Stimulated activated CD4-positive, alpha-beta T cell treated with anti-CD3 and anti-CD28 coated beads, Interleukin-12 subunit alpha, Interleukin-12 subunit beta, amount 100 ng/mL, for 24 hours (primary cell): ENCODE measurements at regions not wholly inside any gene's neighbourhood (a gene's known extent, or its start where the extent isn't known, plus 50 kb on each side); places are given as distances from the start of the nearest gene placed in this dataset.

Experiments
- DNase-seq, 2 experiments: peaks; one replicate each; pipeline ENCODE4 v3.0.0-alpha.2; 2020; ENCODE audit warnings: low read depth in 2 of 2

DNA sequence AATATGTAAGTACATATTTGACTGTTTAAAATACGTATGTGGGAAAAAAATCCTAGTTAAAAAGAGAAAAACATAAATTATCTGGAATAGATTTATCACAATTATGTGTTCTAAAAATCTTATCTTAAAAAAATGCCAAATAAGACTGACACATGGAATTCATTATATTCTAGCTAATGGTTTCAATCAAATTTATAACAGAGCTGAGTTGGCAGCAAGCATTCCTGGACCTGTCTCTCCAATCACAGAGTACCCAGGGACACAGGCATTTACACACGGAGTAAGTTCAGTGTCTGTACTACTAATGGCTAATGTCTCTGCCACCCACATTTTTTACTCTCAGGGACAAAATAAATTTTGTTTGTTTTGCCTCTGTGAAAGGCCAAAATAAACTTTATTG is 122.3 kb downstream of the RPS12 start:
- DNase-seq: no peak

DNA sequence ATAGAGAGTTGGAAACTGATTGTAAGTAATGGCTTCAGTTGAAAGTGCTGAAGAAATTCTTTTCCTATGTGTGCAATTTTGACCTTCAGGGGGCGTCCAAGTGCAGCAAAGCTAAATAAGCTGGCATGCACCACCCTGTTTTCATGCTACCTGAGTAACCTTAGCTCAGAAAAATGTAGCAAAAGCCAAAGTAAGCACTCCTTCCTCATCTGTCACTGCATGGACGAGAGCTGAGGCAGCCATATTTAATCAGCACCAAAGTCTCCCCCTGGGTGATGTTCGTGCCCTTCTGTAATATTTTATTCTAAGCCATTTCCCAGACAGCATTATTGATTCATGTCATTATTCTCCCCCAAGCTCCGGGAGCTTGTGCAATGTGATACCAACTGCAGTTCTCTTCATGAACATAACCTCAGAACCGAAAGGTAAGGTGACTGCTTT is 123.1 kb downstream of the RPS12 start:
- DNase-seq: peak in 1 of 2 experiments; percentile 11

DNA sequence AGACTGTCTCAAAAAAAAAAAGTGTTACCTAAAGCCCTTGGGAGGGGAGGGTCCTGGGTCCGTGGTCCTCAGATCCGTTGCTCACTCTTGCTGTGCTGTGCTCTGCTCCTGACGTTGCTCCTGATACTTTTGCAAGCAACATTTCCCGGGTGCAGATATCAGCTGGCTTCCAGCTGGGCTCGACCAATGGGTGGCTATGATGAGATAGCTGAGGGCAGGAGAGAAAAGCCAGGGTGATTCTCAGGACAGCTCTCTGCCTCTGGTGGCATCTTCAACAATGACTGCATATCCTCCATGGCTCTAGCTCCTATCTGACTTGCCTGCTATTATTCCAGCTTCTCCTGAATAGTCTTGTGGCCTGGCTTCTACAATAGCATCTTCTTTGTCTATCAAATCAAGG is 134.5 kb downstream of the RPS12 start:
- no peak for DNase-seq

DNA sequence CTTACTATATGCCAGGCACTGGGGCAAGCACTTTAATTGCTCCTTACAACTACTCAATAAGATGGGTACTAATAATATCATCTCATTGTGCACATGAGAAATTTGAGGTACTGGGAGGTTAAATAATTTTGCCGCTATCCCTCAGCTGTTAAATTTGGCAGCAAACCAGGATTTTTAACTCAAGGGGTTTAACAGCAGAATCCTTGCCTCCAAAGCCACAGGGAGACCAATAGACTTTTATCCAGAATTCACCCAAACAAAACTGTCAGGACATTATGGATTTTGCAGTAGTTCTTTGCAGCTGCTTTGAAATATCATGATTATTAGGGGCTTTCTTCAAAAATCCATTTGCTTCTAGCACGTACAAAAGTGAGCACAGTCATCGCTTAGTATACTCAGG is 136.2 kb downstream of the RPS12 start:
- no peak for DNase-seq

DNA sequence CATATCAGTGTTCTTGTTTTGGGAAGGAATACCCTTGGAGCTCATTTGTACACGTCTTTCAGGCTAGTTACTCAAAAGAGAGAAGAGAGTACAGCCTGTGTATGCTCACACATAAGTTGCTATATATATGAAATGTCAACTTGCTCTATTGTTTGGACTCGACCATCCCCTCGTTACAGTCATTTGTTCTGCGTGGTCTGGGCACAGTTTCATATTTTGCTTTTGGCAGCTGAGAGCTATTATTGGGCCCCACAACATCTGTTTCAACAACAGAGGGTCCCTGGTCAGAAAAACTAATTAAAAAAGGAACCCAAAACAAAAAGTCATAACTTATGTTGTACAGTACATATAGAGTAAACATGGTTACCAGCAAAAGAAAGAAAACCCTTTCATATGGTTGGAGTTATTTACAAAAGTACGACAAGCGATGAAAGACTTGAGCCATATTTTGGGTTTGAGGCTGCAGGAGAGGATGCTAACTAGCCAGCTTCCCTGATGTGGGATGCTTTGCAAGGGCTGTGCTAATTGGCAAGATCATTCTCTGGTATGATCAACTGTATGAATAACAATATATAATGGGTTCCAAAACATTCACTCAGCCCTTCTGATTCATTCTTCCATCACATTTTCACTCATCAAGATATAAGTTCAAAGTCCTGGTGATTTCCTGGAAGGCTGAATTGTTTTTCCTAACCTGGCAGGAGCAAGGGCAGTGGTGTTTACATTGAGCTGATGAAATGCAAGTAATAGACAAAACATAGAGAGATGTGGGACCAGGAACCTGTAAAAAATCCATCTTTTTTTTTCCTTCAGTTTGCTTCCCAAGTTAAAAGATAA is 137.9 kb downstream of the RPS12 start:
- DNase-seq: no peak

DNA sequence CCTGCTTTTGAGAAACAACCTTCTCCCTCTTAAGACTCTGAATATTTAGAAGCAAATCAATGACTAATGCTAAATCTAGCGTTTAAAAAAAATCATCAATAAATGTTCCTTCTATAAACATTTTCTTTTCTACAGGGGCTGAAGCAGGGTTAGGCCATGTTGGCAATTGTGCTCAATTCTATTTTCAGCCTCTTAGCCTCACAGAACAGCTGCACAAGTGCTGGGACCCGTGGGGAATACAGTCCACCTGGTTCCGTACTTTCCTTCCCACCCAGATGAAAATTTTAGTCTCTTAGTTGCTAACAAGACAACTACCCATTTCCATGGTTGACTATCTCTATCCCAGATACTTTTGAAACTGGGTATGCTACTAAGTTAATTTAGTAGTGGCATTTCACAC is 138.6 kb downstream of the RPS12 start:
- no peak for DNase-seq

DNA sequence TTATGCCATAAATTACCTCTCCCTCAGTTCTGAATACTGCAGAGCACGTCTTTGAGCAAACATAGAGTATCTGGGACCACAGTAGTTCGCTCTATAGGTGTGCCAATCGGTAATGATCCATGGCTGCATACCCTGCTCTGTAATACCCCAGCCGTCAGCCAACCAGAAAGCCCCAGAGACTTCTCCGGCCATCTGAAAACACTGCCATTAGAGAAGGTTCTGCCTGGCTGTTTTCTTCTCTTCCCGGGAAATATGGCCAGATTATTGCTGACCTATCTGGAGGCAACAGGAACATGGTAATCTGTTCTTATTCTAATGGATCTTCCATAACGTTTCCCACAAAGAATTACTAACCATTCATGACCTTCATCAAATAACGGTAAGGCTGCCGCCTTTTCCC is 139.9 kb downstream of the RPS12 start:
- no peak for DNase-seq

DNA sequence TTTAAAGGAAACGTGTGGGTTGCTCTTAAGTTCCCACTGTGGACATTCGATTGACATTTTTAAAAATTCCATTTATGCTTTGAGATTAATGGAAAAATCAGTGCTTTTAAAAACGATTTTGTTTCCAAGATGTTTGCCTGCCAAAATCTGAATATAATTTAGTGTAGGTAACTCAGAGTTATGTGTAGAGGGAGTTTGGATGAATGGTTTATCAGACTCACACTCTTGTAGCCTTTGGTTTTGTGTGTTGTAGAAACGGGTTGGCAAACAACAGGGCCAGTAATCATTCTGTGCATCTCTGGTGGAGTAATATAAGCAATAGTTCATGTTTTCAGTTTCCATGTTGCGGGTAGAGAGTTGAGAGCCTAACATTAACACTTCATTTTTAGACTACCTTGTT is 140.6 kb downstream of the RPS12 start:
- DNase-seq: no peak

DNA sequence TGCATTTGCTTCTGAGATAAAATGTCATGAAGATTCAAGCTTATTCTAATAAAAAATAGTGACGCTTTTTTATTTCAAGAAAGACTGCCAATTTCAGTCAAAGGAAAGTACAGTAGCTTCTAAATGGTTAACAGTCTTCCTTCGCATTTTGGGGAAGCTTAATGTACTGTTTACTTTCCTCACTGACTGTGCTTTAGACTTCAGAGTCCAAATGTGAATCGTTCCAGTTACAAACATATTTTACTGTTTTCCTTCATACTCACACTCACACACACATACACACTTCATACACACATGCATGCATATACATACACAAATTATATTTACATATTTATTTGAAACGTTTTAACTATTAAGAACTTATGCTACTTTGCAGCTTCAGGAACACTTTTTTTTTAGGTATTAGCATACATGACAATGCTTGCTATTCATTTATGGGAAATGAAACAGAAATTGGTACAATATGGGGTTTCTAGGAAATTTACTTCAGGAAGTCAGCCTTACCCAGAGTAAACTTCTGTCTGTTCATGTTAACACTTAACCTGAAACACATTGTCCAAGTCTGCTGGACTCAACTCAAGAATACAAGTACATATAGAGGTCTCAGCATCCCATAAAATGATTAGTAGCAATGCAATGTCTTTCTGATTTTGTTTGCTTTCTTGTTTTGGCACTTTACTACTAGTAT is 145.4 kb downstream of the RPS12 start:
- no peak for DNase-seq

DNA sequence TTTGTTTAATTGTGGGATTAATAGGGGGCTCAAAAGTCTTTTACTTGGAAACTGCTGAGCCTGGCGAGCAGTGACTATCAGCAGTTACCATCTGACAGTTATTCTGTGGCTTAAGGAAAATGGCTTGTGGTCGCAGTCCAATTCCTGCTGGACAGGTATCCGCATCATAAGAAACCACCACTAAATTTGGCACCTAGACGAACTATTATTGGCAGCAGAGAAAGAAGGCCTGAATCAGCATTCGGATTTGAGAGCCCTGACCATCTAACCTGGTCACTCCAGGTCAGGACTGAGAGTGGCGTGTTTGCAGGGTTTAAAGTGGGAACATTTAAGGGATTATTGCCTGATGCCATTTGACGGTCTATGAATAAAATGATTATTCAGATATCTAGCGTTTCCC is 146.4 kb downstream of the RPS12 start:
- DNase-seq: no peak

DNA sequence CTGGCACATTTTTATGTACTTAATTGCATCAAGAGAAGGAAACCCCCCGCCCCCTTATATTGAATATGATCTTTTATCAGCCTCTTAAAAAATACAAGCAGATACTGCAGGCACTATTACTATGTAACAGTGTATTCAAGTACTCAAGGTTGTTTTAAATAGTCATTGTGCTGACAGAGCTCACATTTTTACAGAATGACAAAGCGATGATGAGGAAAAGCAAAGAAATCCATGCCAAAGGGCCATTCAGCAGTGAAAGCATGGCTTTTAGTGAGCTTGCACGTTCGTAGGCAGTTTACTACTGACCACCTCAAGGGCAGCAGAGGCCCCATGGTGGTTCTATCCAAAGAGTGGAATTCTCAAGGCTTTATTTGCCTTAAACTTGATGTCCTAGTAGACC is 146.8 kb downstream of the RPS12 start:
- no peak for DNase-seq

DNA sequence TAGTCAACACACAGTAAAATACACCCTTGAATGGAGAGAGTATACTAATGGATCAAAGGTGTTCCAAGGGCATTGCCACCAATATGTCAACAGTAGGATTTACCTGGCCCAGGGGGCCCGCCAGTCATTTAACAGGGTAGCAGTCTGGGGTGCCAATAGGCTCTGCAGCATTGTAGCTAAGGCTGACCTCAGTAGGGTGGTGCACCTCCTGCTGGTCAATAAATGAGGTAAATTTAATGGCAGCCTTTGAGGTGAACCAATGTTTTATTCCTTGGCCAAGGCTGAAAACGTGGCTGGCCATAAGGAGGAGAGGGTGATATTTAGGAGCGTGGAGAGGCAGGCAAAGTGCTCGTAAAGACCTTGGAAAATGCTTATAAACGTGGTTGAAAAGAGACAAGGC is 147.2 kb downstream of the RPS12 start:
- no peak for DNase-seq

DNA sequence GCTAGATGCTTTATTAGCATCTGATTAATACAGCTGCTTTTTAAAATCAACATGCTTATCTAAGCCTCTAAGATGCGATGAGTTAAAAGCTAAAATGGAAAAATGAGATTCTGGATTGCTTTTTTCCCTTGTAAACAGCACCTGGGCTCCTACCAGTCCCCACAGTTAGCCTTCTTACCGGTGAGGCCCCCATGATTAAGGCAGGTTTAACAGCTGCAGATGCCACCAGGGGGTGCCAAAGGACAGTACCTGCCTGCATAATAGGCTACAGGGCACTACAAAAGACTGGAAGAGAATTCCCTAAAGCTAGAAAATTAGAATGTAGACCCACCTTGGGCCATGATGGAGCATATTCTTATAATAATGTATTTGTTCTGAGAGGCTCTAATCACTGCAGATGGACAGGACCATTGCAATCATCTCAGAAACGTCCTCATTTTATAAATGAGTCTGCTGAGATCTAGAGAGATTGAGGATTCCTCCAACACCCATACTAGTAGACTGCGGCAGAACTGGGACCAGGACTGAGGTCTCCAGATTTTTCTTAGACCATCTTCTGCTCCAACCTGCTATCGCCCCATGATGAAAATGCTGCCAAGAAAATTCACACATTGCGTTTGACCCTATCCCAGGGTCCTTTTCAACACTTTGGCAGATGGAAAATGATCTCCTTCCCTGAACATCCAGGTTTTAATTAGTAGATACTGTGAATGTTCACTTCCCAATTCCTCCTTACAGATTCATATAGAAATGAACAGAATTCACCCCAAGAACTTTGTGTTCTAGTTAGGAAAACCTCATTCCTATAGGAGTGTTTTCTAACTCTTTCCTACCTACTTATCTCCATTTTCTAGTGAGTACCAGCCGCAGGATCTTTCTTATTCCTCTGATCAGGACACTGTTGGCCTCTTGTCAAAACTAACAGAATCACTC is 148.8 kb downstream of the RPS12 start:
- peak; percentile 6 to 62 for DNase-seq

DNA sequence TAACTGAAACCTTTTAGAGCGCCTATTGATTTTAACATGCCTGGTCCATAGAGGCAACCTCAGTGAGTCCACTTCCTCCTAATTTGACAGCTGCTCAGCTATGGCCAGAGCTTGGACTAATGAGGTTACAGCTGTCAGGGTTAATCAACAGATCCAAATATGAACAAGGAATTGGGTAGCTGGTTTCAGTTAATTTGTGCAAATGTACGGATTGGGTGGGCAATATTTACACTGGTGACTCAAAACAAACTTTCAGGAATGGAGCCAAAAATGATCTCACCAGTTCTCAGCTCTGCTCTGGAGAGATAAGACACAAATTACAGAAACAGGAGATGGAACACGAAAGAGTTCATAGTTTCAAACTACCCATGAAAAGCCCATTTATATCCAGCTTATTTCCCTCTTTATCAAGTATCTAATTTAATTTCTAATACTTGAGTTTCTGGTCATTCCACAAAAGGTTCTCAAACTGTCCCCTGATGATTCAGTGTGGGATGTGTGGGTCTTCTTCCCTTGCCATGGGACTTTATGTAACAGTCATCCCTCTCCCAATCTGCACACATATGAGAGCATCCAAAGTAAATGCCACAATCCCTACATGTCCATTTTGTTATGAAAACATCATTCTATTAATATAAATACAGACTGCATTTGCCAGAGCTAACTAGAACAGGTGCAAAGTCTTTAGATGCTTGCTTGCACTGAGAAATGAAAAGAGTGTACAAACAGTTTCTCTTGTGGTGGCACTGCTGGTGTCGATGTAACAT is 149.9 kb downstream of the RPS12 start:
- DNase-seq: no peak

DNA sequence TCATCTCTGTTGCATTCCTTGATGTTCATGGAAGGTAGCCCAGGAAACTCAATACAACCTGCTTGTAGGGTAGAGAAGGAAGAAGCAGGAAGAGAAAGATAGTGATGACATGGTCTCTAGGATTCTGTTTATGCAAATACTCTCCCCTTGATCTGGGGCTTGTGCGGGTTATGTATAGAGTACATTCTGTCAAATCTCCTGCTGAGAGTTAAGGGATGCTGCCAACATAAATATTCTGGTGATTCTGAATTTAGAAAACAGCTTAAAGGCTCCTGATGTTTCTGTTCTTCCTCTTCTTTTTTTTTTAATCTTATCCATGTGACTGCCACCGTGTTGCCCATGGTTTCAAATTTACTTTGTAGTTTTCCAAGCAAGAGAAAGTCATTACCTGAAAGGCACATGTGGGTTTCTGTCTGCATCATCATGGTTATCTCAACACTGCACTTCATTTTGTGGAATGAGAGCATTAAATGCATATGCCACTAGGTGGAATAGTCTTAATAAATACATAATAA is 150.6 kb downstream of the RPS12 start:
- no peak for DNase-seq

DNA sequence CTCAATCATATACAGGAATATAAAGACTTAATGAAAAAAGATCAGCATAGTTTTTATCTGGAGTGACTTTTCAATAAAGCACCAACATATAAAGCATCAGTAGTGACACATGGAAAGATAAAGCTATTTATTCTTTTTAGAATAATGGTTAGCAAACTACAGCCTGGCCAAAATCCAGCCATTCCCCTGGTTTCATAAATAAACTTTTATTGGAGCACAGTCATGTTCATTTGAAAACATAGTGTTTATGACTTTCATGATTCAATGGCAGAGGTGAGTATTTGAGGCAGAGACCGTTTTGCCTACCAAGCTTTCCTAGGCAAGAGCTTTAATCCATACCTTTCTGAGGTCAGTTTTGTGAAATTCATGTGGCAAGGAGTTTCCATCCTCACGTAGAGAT is 153.5 kb downstream of the RPS12 start:
- DNase-seq: no peak

DNA sequence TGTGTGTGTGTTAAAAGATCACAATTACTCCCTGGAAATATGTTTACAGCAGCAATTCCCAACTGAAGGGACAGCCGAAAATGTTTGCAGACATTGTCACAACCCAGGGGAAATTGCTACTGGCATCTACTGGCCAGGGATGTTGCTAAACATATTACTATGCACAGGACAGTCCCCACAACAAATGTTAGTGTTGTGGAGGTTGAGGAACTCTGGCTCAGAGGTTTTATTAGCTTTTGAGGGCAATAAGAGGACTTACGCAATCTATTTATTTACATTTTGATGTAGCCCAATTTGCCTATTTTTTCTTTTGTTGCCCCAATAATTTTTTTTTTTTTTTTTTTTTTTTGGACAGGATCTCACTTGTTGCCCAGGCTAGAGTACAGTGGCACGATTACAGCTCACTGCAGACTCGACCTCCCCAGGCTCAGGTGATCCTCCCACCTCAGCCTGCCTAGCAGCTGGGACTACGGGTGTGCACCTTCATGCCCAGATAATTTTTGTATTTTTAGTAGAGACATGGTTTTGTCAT is 154.1 kb downstream of the RPS12 start:
- no peak for DNase-seq

DNA sequence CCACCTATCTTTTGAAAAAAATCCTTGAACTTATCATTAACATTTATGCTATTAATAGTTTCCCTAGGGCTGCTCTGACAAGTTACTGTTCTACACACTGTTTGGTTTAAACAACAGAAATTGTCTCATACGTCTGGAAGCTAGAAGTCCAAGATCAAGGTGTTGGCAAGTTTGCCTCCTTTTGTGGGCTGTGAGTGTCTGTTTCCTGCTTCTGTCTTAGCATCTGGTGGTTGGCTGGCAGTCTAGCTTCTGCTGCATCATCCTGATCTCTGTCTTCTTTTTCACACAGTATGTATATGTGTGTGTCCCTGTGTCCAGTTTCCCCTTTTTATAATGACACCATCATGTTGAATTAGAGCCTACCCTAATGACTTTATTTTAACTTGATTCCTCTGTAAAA is 154.8 kb downstream of the RPS12 start:
- no peak for DNase-seq

DNA sequence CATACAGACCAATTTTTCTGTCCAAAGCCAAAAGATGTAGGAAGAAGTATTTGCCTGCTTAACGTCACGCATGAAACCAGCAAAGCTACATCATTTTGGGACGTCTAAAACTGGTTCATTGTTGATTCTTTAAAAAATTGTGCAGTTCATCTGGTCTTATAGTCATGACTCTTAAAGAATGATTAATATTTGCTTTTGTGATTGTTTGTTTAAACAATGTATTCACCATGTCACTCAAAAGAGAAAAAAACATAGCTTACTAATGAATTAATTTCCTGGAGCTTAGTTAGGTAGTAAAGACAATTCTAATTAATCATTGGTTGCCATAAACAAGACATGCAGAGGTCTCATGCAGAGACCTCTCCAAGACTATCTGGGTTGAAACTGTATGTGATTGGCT is 157.3 kb downstream of the RPS12 start:
- no peak for DNase-seq

DNA sequence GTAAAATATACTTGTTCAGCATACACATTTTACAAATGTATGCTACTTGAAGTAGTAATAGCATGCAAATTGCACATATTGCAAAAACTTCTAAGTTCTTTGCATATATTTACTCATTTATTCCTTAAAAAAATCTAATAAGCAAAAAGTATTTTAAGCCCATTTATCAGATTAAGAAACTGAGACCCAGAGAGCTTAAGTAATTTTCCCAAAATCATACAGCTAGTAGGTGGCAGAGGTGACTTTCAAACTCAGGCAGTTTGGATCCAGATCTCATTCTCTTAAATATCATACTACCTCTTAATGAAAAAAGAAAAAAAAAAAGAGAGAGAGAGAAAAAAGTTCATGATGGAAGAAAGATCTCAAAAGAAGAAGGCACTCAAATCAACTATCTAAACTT is 157.9 kb downstream of the RPS12 start:
- no peak for DNase-seq

DNA sequence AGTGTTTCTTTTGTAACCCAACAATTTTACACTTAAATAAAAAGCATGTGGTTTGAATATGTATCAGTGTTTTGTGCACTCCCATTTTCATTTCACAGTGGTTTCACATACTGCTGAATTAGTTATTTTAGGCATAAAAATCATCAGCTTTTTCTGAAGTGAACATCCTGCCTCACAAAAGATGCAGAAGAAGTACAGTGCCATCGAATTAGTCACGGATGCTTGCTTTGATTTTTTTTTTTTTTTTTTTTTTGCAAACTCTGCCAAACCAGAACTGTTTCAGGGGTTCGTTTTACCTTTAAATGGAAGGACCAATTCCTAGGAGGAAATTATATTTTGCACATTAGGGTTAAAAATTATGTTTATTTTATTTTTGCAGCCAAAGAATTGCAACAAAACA is 158.6 kb downstream of the RPS12 start:
- DNase-seq: no peak
